WTC11 (cell line): ENCODE measurements at regions not wholly inside any gene's neighbourhood (a gene's known extent, or its start where the extent isn't known, plus 50 kb on each side); places are given as distances from the start of the nearest gene placed in this dataset.

Experiments
- IRF1 ChIP-seq: sonication (generic); formaldehyde crosslinking; IDR thresholded peaks from 2 replicates; pipeline ENCODE4 v1.8.0; 2023; ENCODE audit warnings: missing genetic modification reagents
- TF ChIP-seq, protein P1 (sequence below): fragments of 200-600 bp; IDR thresholded peaks from 2 replicates; pipeline ENCODE4 v1.8.0; 2022; ENCODE audit warnings: antibody characterized with exemption

GRCh38 chr11:54944211-54944610 lies 237.6 kb downstream of the OR4A5 start:
- no peak for TF ChIP-seq IRF1 (CRISPR knock-in tag)
- TF ChIP-seq, protein P1, sequence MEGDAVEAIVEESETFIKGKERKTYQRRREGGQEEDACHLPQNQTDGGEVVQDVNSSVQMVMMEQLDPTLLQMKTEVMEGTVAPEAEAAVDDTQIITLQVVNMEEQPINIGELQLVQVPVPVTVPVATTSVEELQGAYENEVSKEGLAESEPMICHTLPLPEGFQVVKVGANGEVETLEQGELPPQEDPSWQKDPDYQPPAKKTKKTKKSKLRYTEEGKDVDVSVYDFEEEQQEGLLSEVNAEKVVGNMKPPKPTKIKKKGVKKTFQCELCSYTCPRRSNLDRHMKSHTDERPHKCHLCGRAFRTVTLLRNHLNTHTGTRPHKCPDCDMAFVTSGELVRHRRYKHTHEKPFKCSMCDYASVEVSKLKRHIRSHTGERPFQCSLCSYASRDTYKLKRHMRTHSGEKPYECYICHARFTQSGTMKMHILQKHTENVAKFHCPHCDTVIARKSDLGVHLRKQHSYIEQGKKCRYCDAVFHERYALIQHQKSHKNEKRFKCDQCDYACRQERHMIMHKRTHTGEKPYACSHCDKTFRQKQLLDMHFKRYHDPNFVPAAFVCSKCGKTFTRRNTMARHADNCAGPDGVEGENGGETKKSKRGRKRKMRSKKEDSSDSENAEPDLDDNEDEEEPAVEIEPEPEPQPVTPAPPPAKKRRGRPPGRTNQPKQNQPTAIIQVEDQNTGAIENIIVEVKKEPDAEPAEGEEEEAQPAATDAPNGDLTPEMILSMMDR = no peak
